GM13977 (cell line): ENCODE measurements at regions not wholly inside any gene's neighbourhood (a gene's known extent, or its start where the extent isn't known, plus 50 kb on each side); places are given as distances from the start of the nearest gene placed in this dataset.

Source experiments
- DNase-seq: peaks from one replicate; pipeline ENCODE4 v3.0.0; 2012; ENCODE audit warnings: low spot score
- CTCF ChIP-seq: IDR thresholded peaks from 2 replicates; pipeline ENCODE4 v1.5.1; 2012; ENCODE audit warnings: mild to moderate bottlenecking, control low read depth; ENCODE audit not compliant: insufficient read depth; ENCODE audit errors: extremely low read depth, missing control alignments
- in situ Hi-C: fragments of 300-500 bp; cut with MboI; formaldehyde crosslinking; loops from one replicate; pipeline ENCODE4 v1.12.0; 2022; ENCODE audit warnings: low sequenced_read_pairs, low pct_unique_long_range_greater_than_20kb, mixed read lengths, inconsistent platforms; ENCODE audit not compliant: unreplicated experiment

DNA sequence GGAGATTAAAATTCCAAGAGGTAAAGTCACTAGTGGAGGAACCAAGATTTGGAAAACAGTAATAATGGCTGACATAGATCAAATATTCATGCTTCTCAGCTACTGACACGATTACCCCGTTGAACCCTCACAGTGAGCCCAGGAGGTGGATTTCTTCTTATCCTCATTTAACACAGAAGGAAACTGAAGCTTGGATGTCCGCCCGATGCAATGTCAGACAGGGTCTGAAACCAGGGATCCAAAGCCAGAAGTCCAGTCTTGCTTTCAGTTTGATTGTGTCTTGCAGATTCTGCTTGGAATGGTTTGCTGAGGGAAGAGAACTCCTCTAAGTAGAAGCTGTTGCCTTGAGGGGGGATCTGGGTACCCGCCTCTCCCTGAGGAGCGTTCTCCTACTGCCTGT lies 404.7 kb downstream of the KCNRG start:
- no peak for TF ChIP-seq CTCF
- in situ Hi-C loops: no loop called here
- no peak for DNase-seq

DNA sequence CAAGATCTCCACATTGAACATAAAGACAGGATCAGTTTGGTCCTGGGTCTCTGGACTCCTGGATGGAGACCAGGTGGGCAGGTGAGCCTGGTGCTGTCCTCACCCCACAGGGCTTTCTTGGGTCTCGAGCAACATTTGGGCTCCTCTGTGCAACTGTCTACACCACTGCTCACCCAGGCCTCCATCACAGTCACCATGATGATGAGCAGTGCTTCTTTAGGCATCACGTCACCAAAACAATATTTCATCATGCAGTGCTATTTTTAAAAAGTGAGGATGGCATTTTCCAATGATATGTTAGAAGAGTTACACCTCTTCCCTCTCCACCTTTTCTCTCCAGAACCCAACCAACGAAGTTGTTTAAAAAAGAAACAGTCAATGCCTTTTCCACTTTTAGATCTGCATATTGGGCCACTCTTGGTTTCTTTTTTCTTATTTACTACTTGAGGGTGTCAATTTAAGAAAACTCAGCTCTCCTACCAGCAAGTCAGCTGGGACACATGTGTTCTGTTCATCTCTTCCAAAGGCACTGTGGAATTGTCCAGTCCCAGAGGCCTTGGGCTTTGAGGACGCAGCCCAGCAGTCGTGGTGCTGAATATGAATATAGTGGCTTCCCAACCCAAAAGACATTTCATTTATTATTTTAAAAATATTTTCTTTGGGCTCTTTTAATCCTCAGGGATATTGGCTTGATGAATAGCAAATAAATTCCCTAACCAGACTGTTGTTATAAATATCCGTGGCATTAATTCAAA lies 405.7 kb downstream of the KCNRG start:
- no peak for DNase-seq
- in situ Hi-C loops: no loop called here
- no peak for TF ChIP-seq CTCF

DNA sequence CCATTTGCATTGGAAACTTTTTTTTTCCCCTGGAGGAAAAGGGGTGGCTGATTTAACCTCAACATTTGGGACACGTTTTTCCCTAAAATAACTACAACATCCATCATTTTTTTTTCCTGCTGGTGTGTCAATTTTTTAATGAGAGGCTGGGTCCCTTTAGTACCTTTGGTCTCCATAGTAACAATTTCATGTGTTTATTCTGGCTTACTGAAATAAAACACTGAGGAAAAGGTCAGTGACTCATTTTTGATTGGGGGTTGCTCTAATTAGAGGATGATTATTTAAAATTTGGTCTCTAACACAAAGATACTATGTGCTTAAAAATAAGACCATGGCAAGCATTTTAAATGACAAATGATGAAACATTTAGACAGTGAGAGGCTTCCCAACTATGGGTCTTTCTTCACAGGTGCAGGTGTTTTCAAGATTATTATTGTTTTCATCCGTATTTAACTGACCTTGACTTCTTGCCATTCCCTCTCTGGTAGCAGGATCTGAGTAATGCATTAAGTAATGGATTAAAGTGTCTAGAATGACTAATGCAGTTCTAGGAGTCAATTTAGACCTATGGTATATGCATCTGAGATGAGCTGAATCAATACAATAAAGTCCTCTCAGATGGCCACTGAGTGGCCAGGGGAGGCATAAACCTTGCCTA lies 406.4 kb downstream of the KCNRG start:
- DNase-seq: no peak
- no peak for TF ChIP-seq CTCF
- in situ Hi-C loops: no loop called here

- DNase-seq: no peak
- no peak for TF ChIP-seq CTCF
- in situ Hi-C loops: no loop called here
Measured at GRCh38 chr13:50422181-50423148, 407.2 kb downstream of the KCNRG start.

- in situ Hi-C loops: no loop called here
- TF ChIP-seq CTCF: no peak
- DNase-seq: no peak
Measured at GRCh38 chr13:50424993-50425392, 409.7 kb downstream of the KCNRG start.

DNA sequence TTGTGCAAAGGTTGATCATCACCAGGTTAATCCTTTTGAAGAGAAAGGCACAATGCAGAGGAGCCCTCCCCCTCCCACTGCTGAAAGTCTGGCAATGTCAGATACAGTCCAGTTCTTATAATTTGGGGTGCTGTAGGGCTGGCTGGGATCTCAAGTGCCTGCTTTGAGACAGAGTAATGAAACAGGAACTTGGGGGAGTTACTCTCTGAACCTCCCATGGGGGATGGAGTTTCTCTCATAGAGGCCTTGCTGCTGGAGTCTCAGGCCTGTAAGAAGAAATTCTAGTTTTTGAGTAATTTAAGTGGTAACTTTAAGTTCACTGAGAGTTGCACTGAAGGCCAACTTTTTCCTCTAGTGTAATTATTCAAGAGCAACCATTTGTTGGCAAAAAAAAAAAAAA lies 410.5 kb downstream of the KCNRG start:
- no peak for DNase-seq
- in situ Hi-C loops: no loop called here
- TF ChIP-seq CTCF: no peak
